NCI-H82 treated with DMSO at 0.1 percent for 48 hours (cell line): ENCODE measurements at regions not wholly inside any gene's neighbourhood (a gene's known extent, or its start where the extent isn't known, plus 50 kb on each side); places are given as distances from the start of the nearest gene placed in this dataset.
"Not testable (repeated sequence)": the region's sequence is repeated elsewhere in the genome, so short reads cannot be mapped to it uniquely, and the experiment has no call there.

ENCODE experiments used
- DNase-seq: peaks from one replicate; lab custom pipeline; 2025; ENCODE audit not compliant: unreplicated experiment; lab: John Stamatoyannopoulos, UW

DNA sequence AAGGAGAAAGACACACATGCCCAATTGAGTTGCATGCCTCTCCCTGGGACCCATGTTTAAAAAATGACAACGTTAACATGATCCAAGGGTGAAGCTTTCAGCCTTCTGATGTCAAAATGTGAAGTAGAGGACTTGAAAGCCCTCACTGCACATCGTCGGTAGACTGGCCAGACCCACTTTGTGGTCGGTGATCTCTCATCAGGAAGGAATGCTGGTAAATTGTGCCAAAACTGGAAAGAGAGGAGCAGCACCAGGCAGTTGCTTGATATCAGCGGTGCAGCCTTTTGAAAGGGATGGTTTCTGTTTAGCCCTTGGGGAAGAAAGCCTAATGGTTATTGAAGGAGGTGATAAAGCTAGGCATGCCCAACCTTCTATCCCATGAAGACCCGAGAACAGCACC lies 125.3 kb upstream of the MARCHF11 start:
- DNase-seq, result no peak

GRCh38 chr5:16296946-16297345 lies 117.4 kb upstream of the MARCHF11 start:
- no peak for DNase-seq

- DNase-seq, result no peak
These were observed 112.3 kb upstream of the MARCHF11 start for GRCh38 chr5:16291894-16292293.

DNA sequence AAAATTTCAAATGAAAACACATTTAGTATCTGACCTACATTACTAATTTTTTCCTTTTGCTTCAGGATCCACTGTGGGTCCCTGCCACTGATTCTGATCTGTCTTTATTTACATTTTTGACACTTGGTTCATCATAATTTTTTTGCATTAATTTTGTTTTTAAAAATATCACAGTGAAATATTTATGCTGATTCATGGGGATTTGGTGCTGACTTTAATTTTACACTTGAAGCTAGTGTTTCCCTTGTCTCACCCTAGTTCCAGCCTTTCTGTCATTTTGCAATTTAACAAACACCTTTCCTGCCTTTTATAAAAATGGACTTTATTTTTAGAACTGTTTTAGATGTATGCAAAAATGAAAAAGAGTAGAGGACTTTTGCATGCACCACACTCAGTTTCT lies 111.9 kb upstream of the MARCHF11 start:
- DNase-seq, result no peak

GRCh38 chr5:16283791-16284190 lies 104.2 kb upstream of the MARCHF11 start:
- no peak for DNase-seq

DNA sequence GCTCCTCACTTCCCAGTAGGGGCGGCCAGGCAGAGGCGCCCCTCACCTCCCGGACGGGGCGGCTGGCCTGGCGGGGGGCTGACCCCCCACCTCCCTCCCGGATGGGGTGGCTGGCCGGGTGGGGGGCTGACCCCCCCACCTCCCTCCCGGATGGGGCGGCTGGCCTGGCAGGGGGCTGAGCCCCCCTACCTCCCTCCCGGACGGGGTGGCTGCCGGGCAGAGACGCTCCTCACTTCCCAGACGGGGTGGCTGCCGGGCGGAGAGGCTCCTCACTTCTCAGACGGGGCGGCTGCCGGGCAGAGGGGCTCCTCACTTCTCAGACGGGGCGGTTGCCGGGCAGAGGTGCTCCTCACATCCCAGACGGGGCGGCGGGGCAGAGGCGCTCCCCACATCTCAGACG lies 97.3 kb upstream of the MARCHF11 start:
- DNase-seq, result not testable (repeated sequence)

- no peak for DNase-seq
These were observed 92.3 kb upstream of the MARCHF11 start for GRCh38 chr5:16271851-16272250.

DNA sequence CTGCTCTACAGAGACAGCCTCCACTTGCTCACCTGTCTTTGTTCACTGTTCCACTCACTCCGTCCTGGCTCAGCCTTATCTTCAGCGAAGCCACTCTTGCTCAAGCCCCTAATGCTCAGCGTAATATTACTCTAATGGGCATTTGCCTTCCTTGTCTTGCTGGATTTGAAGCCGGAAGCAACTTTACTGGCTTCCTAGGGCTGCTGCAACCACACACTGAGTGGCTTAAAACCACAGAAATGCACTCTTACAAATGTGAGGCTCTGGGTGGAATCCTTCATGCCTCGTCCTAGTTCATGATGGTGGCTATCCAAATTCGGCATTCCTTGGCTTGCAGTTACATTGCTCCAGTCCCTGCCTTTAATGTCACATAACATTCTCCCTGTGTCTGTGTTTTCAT lies 85.5 kb upstream of the MARCHF11 start:
- no peak for DNase-seq

- DNase-seq, result no peak
These were observed 80.4 kb upstream of the MARCHF11 start for GRCh38 chr5:16260000-16260399.

GRCh38 chr5:16253856-16254255 lies 74.3 kb upstream of the MARCHF11 start:
- no peak for DNase-seq

- DNase-seq, result no peak
These were observed 66.4 kb upstream of the MARCHF11 start for GRCh38 chr5:16245956-16246355.

GRCh38 chr5:16245249-16245648 lies 65.7 kb upstream of the MARCHF11 start:
- no peak for DNase-seq

DNA sequence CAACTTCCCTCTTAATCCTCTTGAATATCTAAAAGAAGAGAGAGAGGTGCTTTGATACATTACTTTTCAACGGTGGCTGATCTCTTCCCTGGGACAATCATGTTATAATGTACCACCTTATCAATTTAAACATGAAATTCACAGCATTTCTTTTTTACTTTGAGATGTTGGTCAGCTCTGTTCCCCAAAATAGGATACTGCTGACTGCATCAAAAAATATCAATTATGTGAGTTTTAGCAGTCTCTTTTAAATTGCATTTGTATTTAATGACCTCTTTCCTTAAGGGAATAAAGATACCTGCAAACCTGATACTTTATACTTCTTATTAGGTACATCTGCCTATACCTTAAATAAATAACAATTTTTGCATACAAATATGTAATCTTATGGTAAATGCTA lies 58.4 kb upstream of the MARCHF11 start:
- no peak for DNase-seq

DNA sequence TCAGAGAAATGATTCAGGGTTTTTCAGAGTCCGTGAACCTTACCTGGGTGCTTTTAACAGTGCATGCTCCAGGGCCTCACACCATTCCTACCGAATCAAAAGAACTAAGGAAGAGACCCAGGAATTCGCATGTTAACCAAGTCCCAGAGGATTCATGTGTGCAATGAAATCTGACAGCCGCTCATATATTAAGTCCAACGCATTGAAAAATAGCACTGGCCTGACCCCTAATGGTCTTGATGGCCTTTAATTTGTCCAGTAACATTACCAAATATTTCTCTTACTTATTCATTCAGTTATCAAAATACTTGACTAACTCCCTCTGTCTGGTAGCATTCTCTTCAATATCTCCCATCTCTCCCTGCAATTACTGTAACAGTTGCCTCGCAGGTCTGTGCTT lies 55.0 kb upstream of the MARCHF11 start:
- no peak for DNase-seq

- DNase-seq, result no peak
These were observed 54.1 kb upstream of the MARCHF11 start for GRCh38 chr5:16233730-16234129.

- DNase-seq, result peak; percentile 61
These were observed 49.9 kb upstream of the MARCHF11 start for GRCh38 chr5:16229357-16229940.
